GM18511 (cell line): ENCODE measurements at regions not wholly inside any gene's neighbourhood (a gene's known extent, or its start where the extent isn't known, plus 50 kb on each side); places are given as distances from the start of the nearest gene placed in this dataset.

Experiments used
- ATAC-seq: cut with Tn5 transposase; IDR thresholded peaks from one replicate; pipeline ENCODE4 v1.9.1; 2021; ENCODE audit warnings: mild to moderate bottlenecking, moderate library complexity; ENCODE audit not compliant: unreplicated experiment

DNA sequence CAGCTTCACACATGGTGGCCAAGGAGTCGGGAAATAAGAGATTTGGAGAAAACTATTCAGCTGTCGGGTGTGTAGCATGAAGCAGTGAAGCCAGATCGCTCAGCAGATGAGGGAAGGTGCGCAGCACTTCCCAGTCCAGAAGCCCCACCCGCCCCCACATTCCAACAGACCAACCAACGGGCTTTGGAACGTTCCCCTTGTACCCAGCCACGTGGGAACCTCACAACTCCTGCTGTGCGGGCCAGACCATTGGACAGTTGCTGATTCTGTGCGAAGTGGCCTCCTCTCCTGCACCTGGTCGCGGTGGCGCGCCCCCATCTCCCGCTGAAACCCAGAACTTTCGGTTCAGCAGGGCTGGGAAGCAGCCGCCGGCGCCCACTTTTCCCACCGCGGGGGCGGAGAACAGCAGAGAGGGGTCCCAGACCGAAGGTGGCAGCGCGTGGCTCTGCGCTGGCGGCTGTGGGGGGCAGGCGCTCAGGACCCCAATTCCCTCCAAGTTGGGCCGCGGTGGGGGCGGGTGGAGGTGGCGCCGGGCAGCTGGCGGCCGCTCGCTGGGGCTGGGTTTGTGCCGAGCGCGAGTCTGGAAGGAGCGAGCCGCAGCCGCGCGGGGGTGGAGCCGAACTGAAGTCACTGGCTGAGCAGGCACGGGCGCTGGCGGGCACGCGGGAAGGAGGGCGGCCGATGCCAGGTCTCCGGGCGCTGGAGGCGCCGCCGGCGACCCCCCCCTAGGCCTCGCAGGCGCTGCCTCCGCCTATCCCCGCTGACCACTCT lies 1301.5 kb upstream of the SORCS1 start:
- no peak for ATAC-seq

GRCh38 chr10:108462005-108462404 lies 1297.5 kb upstream of the SORCS1 start:
- ATAC-seq, result no peak

DNA sequence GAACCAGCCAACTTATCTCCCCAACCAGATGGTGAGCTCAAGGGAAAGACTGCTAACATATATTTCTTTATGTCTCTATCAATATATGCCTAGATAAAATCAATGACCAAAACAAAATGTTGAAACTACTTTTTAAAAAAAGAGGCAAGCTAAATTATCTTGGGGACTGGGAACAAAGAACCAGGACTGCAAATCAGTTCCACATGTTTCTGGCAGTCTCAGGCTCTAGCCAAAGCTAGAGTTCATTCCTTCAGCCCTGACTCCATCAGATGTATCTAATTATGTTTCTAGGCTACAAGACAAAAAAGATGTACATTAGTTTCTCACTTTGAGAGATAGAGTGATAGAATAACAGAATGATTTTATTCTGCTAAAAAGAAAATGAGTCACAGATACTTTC lies 1290.3 kb upstream of the SORCS1 start:
- no peak for ATAC-seq

DNA sequence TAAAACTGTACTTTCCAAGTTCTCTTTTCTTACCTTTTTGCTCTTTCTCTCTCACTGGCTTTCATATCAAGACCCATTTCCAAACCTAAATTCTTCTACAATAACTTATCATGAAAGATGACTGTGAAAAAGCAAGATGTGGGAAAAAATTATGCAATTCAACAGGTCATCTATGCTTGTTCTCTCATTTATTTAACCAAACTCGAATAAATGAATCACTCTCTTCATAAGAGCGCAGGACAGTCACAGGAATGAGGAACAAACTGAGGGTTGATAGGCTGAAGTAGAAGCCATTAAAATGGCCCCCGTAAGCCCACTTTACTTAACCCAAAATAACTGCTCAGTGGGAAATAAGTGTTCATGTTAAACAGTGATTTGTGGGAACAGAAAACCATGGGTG lies 1289.7 kb upstream of the SORCS1 start:
- no peak for ATAC-seq

- ATAC-seq, result no peak
These were observed 1288.7 kb upstream of the SORCS1 start for GRCh38 chr10:108453166-108453565.

DNA sequence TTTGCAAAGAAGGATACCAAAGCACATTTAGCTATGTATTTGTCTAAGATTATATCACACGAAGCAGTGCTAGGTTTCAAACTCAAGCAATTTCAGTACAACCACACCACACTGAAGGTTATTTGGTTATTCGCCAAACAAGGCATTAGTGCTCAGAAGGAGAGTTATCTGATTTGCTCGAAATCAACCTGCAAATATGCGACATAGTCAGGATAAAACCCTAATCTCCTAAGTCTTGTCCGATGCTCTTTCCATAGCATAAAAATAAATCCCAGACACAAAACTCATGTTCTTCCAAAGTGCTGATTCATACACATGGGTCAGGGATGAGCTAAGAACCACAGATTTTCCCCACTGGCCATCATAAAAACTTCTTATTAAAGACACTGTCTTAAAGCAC lies 1288.0 kb upstream of the SORCS1 start:
- ATAC-seq, result no peak

GRCh38 chr10:108450280-108450679 lies 1285.8 kb upstream of the SORCS1 start:
- no peak for ATAC-seq

DNA sequence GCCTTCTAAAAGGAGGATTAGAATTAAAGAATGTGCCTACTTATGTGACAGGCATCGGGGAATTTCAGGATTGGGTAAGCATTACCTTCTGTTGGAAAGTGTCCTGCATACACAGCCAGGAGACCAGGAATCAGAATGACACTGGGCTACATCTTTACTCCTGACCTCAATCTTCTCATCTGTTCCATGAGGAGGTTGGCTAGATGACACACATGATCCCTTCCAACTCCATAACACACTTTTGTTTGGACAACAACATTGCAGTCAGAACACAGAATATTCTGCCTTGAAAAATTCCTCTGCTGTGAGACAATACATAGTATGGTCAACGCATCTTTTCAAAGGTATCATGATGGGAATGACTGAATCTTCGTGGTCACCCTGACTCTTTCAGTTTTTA lies 1281.2 kb upstream of the SORCS1 start:
- ATAC-seq, result no peak

GRCh38 chr10:108443636-108444035 lies 1279.1 kb upstream of the SORCS1 start:
- ATAC-seq, result peak; percentile 79

DNA sequence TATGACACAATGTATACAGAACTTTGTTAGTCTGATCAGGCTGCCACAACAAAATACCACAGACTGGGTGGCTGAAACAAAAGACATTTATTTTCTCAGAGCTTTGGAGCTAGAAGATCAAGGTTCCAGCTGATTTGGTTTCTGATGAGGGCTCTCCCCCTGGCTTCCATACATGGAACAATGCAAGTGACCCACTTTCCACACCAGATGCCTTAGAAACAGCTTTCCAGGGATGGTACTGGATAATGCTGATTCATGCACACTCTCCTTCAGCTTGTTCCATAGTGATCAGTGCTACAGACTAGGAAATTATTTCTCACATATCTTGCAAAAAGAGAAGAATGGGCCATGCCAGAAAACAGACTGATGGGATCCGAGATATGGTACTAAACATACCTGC lies 1274.9 kb upstream of the SORCS1 start:
- no peak for ATAC-seq

- no peak for ATAC-seq
These were observed 1271.6 kb upstream of the SORCS1 start for GRCh38 chr10:108436096-108436495.

- no peak for ATAC-seq
These were observed 1270.2 kb upstream of the SORCS1 start for GRCh38 chr10:108434559-108435252.

DNA sequence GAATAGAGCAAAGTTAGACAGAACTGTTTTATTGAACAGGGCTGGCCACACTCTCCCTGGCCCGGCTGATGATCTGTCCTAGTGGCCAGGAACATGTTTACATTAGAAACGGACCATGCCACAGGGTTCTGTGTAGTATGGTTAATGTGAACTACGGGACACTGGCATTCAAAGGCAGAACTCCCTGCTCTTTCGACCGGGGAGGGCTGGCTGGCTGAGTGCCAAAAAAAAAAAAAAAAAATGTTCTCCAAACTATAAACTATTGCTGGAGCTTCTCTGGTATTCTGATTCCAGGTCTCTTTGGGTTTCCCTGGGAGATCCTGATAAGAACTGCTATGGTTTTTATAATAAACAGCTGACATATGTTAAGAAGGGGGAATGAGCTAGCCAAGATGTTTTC lies 1262.6 kb upstream of the SORCS1 start:
- no peak for ATAC-seq

GRCh38 chr10:108425283-108425964 lies 1260.9 kb upstream of the SORCS1 start:
- no peak for ATAC-seq

- no peak for ATAC-seq
These were observed 1260.2 kb upstream of the SORCS1 start for GRCh38 chr10:108424656-108425055.

- ATAC-seq, result no peak
These were observed 1257.8 kb upstream of the SORCS1 start for GRCh38 chr10:108422286-108422685.

DNA sequence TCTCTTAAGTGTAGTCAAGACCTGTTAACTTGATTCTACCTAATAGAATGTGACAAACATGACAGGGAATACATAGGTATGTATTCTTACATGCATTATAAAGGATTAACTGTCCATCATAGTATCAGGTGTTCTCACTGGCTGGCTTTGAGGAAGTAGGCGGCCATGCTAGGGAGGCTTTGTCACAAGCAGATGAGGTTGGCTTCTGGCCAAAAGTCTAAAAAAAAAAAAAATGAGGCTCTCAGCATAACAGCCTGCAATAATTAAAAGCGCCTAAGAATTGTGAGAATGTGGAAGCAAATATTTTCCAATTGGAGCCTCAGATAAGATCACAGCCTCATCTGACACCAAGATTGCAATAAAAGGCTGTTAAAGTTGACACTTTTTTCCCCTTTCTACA lies 1256.8 kb upstream of the SORCS1 start:
- no peak for ATAC-seq

DNA sequence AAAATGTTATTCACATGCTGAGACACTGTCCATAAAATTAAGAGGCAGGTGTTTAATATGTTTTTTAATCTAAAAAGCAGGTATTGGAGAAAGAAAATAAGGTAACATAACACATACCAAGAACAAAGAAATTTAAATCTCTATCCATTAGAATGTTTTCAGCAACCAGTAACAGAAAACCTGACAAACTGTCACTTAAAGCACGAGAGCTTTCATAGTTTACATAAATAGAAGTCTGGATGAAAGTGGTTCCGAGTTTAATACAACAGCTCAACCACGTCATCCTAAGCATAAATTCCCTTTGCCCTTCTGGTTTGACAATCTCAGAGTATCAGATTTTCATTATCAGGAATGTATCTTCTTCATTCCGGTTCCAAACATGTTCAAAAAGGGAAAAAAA lies 1249.4 kb upstream of the SORCS1 start:
- ATAC-seq, result no peak

DNA sequence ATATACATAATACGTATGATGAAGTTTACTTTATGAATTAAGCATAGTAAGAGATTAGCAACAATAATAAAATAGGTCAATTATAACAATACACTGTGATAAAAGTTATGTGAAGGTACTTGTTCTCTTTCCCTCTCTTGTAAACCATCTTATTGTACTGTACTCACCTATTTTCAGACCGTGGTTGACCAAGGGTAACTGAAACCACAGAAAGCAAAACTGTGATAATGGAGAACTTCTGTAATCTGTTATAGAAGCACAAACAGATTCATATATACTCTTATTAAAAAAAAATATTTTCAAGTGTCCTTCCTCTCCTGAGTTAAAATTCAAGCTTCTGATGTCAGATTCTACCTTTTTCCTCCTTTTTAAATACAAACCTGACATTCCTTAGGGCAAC lies 1247.8 kb upstream of the SORCS1 start:
- ATAC-seq, result no peak

DNA sequence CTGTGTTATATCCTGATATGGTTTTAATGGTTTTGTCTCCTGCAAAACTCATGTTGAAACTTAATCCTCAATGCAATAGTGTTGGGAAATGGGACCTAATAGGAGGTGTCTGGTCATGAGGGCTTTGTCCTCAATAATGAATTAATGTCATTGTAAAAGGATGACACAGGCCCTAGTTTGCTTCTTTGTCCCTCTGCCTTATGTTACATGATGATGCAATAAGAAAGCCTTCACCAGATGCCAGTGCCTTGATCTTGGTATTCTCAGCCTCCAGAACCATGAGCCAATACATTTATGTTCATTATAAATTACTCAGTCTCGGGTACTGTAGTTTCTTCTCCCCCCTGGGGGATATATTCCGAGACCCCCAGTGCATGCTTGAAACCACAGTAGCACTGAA lies 1247.4 kb upstream of the SORCS1 start:
- ATAC-seq, result no peak

DNA sequence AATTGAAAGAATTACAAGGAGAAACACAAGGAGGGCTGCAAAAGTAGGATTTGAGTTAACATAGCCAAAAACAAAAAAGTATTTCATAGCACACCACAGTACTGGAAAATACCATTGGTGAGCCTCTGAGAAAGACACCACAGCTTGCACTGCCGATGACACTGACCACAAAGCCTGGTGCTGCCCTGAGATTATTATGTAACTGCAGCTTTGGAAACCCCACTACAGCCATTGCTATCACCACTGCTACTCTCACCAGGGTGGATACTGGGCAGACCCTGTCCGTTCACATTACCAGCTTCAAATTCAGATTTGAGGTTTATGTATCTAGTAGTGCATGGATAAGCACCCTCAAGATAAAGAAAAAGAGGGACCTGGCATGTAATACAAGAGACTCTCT lies 1246.7 kb upstream of the SORCS1 start:
- ATAC-seq, result no peak

GRCh38 chr10:108410236-108410635 lies 1245.7 kb upstream of the SORCS1 start:
- no peak for ATAC-seq
